ENCODE measurements at regions not wholly inside any gene's neighbourhood (a gene's known extent, or its start where the extent isn't known, plus 50 kb on each side); places are given as distances from the start of the nearest gene placed in this dataset.

DNA sequence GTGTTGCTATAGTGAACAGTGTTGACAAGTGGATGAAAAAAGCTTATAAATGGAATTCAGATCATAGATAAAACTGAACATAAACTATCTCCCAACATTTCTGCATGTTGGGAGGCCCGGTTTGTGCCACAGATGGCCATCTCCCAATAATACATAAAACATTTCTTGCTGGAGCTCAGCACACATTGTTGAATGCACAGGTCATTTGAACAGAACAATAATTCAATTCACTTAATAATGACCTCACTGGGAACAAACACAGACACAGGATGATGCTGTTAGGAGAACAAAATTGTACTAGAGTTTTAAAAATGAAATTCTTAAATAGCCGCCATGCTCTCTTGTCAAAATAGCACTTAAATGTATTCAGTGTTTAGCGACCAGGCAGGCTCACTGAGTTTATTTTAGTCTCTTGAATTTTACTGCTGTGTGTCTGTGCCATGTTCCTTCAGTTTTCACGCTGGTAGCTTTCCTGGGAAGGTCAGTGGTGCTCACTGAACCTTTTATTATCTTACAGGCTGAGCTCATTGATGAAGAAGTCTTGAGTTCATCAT lies 85.0 kb upstream of the SSBP2 start:
- TF ChIP-seq, protein P1, sequence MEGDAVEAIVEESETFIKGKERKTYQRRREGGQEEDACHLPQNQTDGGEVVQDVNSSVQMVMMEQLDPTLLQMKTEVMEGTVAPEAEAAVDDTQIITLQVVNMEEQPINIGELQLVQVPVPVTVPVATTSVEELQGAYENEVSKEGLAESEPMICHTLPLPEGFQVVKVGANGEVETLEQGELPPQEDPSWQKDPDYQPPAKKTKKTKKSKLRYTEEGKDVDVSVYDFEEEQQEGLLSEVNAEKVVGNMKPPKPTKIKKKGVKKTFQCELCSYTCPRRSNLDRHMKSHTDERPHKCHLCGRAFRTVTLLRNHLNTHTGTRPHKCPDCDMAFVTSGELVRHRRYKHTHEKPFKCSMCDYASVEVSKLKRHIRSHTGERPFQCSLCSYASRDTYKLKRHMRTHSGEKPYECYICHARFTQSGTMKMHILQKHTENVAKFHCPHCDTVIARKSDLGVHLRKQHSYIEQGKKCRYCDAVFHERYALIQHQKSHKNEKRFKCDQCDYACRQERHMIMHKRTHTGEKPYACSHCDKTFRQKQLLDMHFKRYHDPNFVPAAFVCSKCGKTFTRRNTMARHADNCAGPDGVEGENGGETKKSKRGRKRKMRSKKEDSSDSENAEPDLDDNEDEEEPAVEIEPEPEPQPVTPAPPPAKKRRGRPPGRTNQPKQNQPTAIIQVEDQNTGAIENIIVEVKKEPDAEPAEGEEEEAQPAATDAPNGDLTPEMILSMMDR (IDR thresholded peaks at IDR 0.05), result no peak
- no peak for TF ChIP-seq POLR2A (IDR thresholded peaks at IDR 0.05)
